PC-9 (cell line): ENCODE measurements at regions not wholly inside any gene's neighbourhood (a gene's known extent, or its start where the extent isn't known, plus 50 kb on each side); places are given as distances from the start of the nearest gene placed in this dataset.

Experiments used
- BruUV-seq: library from RNA; stranded (reverse); fragments of 400-500 nt; replicated peaks from 2 replicates; lab custom pipeline; 2021; lab: Mats Ljungman, UMichigan
- CTCF ChIA-PET: fragments of 300-600 bp; sonication (Branson Sonifier 250); formaldehyde crosslinking; loops from one replicate; lab custom pipeline; 2022; ENCODE audit warnings: antibody characterized with exemption; lab: Charles Lee
- POLR2A ChIA-PET: fragments of 300-600 bp; sonication (Branson Sonifier 250); formaldehyde crosslinking; loops from one replicate; lab custom pipeline; 2022; ENCODE audit warnings: antibody characterized with exemption; ENCODE audit not compliant: unreplicated experiment; lab: Charles Lee
- DNase-seq, 2 experiments: peaks; one replicate each; pipeline versions ENCODE4 v3.0.0 to v3.0.0-alpha.2; 2015 to 2022; ENCODE audit warnings: mixed read lengths in 1 of 2
- H2AFZ ChIP-seq: fragments of 200-600 bp; sonication (generic); 2 replicates; pipeline ENCODE4 v1.8.1; 2017; ENCODE audit warnings: antibody characterized with exemption
- H3F3A ChIP-seq: fragments of 200-600 bp; sonication (generic); 2 replicates; pipeline ENCODE4 v1.8.1; 2017; ENCODE audit warnings: antibody characterized with exemption, mild to moderate bottlenecking, low read depth; ENCODE audit not compliant: insufficient read depth
- H3K27ac ChIP-seq: fragments of 200-600 bp; sonication (generic); 2 replicates; pipeline ENCODE4 v1.6.1; 2016; ENCODE audit warnings: mixed run types
- H3K27me3 ChIP-seq: fragments of 200-600 bp; sonication (generic); 2 replicates; pipeline ENCODE4 v1.6.1; 2016; ENCODE audit warnings: low read depth, mixed run types; ENCODE audit not compliant: insufficient read depth
- H3K36me3 ChIP-seq: fragments of 200-600 bp; sonication (generic); 2 replicates; pipeline ENCODE4 v1.6.1; 2016; ENCODE audit warnings: low read depth, mixed run types
- H3K4me1 ChIP-seq: fragments of 200-600 bp; sonication (generic); replicated peaks from 2 replicates; pipeline ENCODE4 v1.6.1; 2016; ENCODE audit warnings: mixed run types; ENCODE audit not compliant: insufficient read depth
- H3K4me2 ChIP-seq: fragments of 200-600 bp; sonication (generic); 2 replicates; pipeline ENCODE4 v1.6.1; 2017; ENCODE audit warnings: mixed run types
- H3K4me3 ChIP-seq: fragments of 200-600 bp; sonication (generic); 2 replicates; pipeline ENCODE4 v1.6.1; 2016; ENCODE audit warnings: mixed run types
- H3K79me2 ChIP-seq: fragments of 200-600 bp; sonication (generic); 2 replicates; pipeline ENCODE4 v1.6.1; 2017; ENCODE audit warnings: low read depth, mixed run types
- H3K9me2 ChIP-seq: fragments of 200-600 bp; sonication (generic); 2 replicates; pipeline ENCODE4 v1.8.1; 2017; ENCODE audit warnings: mild to moderate bottlenecking; ENCODE audit not compliant: insufficient read depth
- H3K9me3 ChIP-seq: fragments of 200-600 bp; sonication (generic); 2 replicates; pipeline ENCODE4 v1.8.1; 2016; ENCODE audit warnings: low read depth; ENCODE audit not compliant: insufficient read depth
- H4K20me1 ChIP-seq: fragments of 200-600 bp; sonication (generic); 2 replicates; pipeline ENCODE4 v1.8.1; 2017; ENCODE audit not compliant: insufficient read depth
- CTCF ChIP-seq: fragments of 200-600 bp; sonication (generic); conservative IDR thresholded peaks from 2 replicates; pipeline ENCODE4 v1.6.1; 2017; ENCODE audit warnings: mixed run types, antibody characterized with exemption, mild to moderate bottlenecking, moderate library complexity
- EZH2 ChIP-seq: fragments of 200-600 bp; sonication (generic); IDR thresholded peaks from 2 replicates; pipeline ENCODE4 v1.8.0; 2017; ENCODE audit warnings: antibody characterized with exemption, low read depth
- intact Hi-C: fragments of 100-400 bp; cut with micrococcal nuclease; formaldehyde crosslinking; loops from one replicate; pipeline ENCODE4 v1.10.0; 2022; ENCODE audit not compliant: unreplicated experiment

GRCh38 chr22:22387386-22387736, 121.2 kb downstream of the ZNF280B start:
- no peaks in the 10 kb centered on the region for H3F3A ChIP-seq
- H3K9me2 ChIP-seq: no peaks in the 10 kb centered on the region
- H3K4me2 ChIP-seq: no peak overlapping the region
- no peaks in the 10 kb centered on the region for H3K36me3 ChIP-seq
- no peaks in the 10 kb centered on the region for H3K79me2 ChIP-seq
- TF ChIP-seq CTCF (no peak), EZH2 (no peak)
- intact Hi-C loops: no loop called here
- no peak overlapping the region for H3K27ac ChIP-seq
- H3K9me3 ChIP-seq: no peaks in the 10 kb centered on the region
- H2AFZ ChIP-seq: no peak overlapping the region
- no peaks in the 10 kb centered on the region for H4K20me1 ChIP-seq
- CTCF ChIA-PET: no interaction called here
- DNase-seq: no peak
- POLR2A ChIA-PET: no interaction called here
- no TSS peak for BruUV-seq
- no peaks in the 10 kb centered on the region for H3K4me1 ChIP-seq
- H3K4me3 ChIP-seq: no peak overlapping the region
- H3K27me3 ChIP-seq: peaks cover 48% of the 10 kb centered on the region

- H4K20me1 ChIP-seq: no peaks in the 10 kb centered on the region
- peaks cover 41% of the 10 kb centered on the region for H3K27me3 ChIP-seq
- H3K27ac ChIP-seq: no peak overlapping the region
- H2AFZ ChIP-seq: no peak overlapping the region
- TF ChIP-seq EZH2 (no peak), CTCF (no peak)
- no peak overlapping the region for H3K4me2 ChIP-seq
- no peak overlapping the region for H3K4me3 ChIP-seq
- no peaks in the 10 kb centered on the region for H3K79me2 ChIP-seq
- ChIA-PET CTCF (no interaction called here), POLR2A (no interaction called here)
- H3F3A ChIP-seq: no peaks in the 10 kb centered on the region
- intact Hi-C loops: no loop called here
- no peaks in the 10 kb centered on the region for H3K4me1 ChIP-seq
- BruUV-seq: no TSS peak
- no peaks in the 10 kb centered on the region for H3K36me3 ChIP-seq
- no peak for DNase-seq
- no peaks in the 10 kb centered on the region for H3K9me3 ChIP-seq
- no peaks in the 10 kb centered on the region for H3K9me2 ChIP-seq
Measured at GRCh38 chr22:22388090-22388489, 120.5 kb downstream of the ZNF280B start.

GRCh38 chr22:22388494-22388893, 120.0 kb downstream of the ZNF280B start:
- ChIA-PET POLR2A (no interaction called here), CTCF (no interaction called here)
- H3K27ac ChIP-seq: no peak overlapping the region
- H3K4me1 ChIP-seq: no peaks in the 10 kb centered on the region
- no peak for DNase-seq
- no peaks in the 10 kb centered on the region for H3K9me2 ChIP-seq
- no TSS peak for BruUV-seq
- TF ChIP-seq CTCF (no peak), EZH2 (no peak)
- H3K27me3 ChIP-seq: peaks cover 38% of the 10 kb centered on the region
- H4K20me1 ChIP-seq: no peaks in the 10 kb centered on the region
- H3K4me2 ChIP-seq: no peak overlapping the region
- H3K36me3 ChIP-seq: no peaks in the 10 kb centered on the region
- no peak overlapping the region for H2AFZ ChIP-seq
- no peaks in the 10 kb centered on the region for H3K9me3 ChIP-seq
- H3K79me2 ChIP-seq: no peaks in the 10 kb centered on the region
- intact Hi-C loops: no loop called here
- no peaks in the 10 kb centered on the region for H3F3A ChIP-seq
- H3K4me3 ChIP-seq: no peak overlapping the region
